IMR-90 (cell line): ENCODE measurements at regions not wholly inside any gene's neighbourhood (a gene's known extent, or its start where the extent isn't known, plus 50 kb on each side); places are given as distances from the start of the nearest gene placed in this dataset.

Experiments used
- ATAC-seq: fragments of 200-7000 bp; cut with Tn5 transposase; 2 replicates; pipeline ENCODE4 v1.9.1; 2020; ENCODE audit warnings: low read depth, mild to moderate bottlenecking, moderate library complexity
- BruUV-seq: library from RNA; stranded (reverse); fragments of 400-500 nt; replicated peaks from 2 replicates; lab custom pipeline; 2021; lab: Mats Ljungman, UMichigan
- CTCF ChIA-PET: fragments of 300-600 bp; formaldehyde crosslinking; extraction: SDS; loops from one replicate; lab custom pipeline; 2021; ENCODE audit warnings: antibody characterized with exemption; lab: Yijun Ruan, JAX
- POLR2A ChIA-PET: fragments of 300-600 bp; sonication (Branson Sonifier 250); formaldehyde crosslinking; loops from one replicate; lab custom pipeline; 2022; ENCODE audit warnings: antibody characterized with exemption; ENCODE audit not compliant: unreplicated experiment; lab: Charles Lee
- DNase-seq: peaks from one replicate; pipeline ENCODE4 v3.0.0; 2013
- H2AFZ ChIP-seq: replicated peaks from 2 replicates; pipeline ENCODE3; 2013; ENCODE audit warnings: low read length, mild to moderate bottlenecking; ENCODE audit not compliant: poor library complexity
- H2AK5ac ChIP-seq: 2 replicates; pipeline ENCODE4 v1.6.1; 2013; ENCODE audit warnings: low read depth, low read length, inconsistent platforms
- H2AK9ac ChIP-seq: replicated peaks from 2 replicates; pipeline ENCODE3; 2013; ENCODE audit warnings: mild to moderate bottlenecking, low read depth, low read length, moderate library complexity; ENCODE audit not compliant: poor library complexity
- H2BK120ac ChIP-seq: 2 replicates; pipeline ENCODE4 v1.6.1; 2013; ENCODE audit warnings: low read depth, low read length, inconsistent platforms
- H2BK15ac ChIP-seq: 3 replicates; pipeline ENCODE4 v1.6.1; 2013; ENCODE audit warnings: low read depth, low read length, inconsistent platforms
- H2BK20ac ChIP-seq: 2 replicates; pipeline ENCODE4 v1.6.1; 2013; ENCODE audit warnings: low read depth, mild to moderate bottlenecking, inconsistent platforms, low read length, moderate library complexity
- H2BK5ac ChIP-seq: 2 replicates; pipeline ENCODE4 v1.6.1; 2013; ENCODE audit warnings: mild to moderate bottlenecking, low read depth, low read length, inconsistent platforms; ENCODE audit not compliant: poor library complexity, severe bottlenecking
- H3K14ac ChIP-seq: replicated peaks from 2 replicates; pipeline ENCODE4 v1.6.1; 2013; ENCODE audit warnings: low read depth, low read length, inconsistent platforms
- H3K18ac ChIP-seq: 2 replicates; pipeline ENCODE4 v1.6.1; 2013; ENCODE audit warnings: low read depth, low read length, control low read depth
- H3K23ac ChIP-seq: 2 replicates; pipeline ENCODE4 v1.6.1; 2013; ENCODE audit warnings: low read depth, low read length, inconsistent platforms
- H3K27ac ChIP-seq: 2 replicates; pipeline ENCODE4 v1.5.1; 2013; ENCODE audit warnings: mild to moderate bottlenecking, control low read depth, low read length; ENCODE audit not compliant: insufficient read depth
- H3K27me3 ChIP-seq: 2 replicates; pipeline ENCODE4 v1.6.1; 2013; ENCODE audit warnings: low read length; ENCODE audit not compliant: control insufficient read depth, insufficient read depth
- H3K36me3 ChIP-seq: 2 replicates; pipeline ENCODE4 v1.6.1; 2013; ENCODE audit warnings: low read length, mixed read lengths; ENCODE audit not compliant: control insufficient read depth, insufficient read depth
- H3K4ac ChIP-seq: 2 replicates; pipeline ENCODE4 v1.6.1; 2013; ENCODE audit warnings: low read depth, low read length, inconsistent platforms
- H3K4me1 ChIP-seq: 2 replicates; pipeline ENCODE4 v1.6.1; 2013; ENCODE audit warnings: low read length, mixed read lengths; ENCODE audit not compliant: control insufficient read depth, insufficient read depth
- H3K4me2 ChIP-seq: 2 replicates; pipeline ENCODE4 v1.6.1; 2013; ENCODE audit warnings: low read depth, mild to moderate bottlenecking, control low read depth, low read length, moderate library complexity
- H3K4me3 ChIP-seq: 2 replicates; pipeline ENCODE4 v1.5.1; 2013; ENCODE audit warnings: low read depth, mild to moderate bottlenecking, control low read depth, low read length, moderate library complexity; ENCODE audit not compliant: insufficient read depth
- H3K56ac ChIP-seq: 2 replicates; pipeline ENCODE4 v1.6.1; 2013; ENCODE audit warnings: low read length, inconsistent platforms; ENCODE audit not compliant: insufficient read depth; ENCODE audit errors: extremely low read depth
- H3K79me1 ChIP-seq, 2 experiments: 2 replicates each; pipeline ENCODE4 v1.6.1; 2013; ENCODE audit warnings: low read length in 2 of 2, inconsistent platforms in 1 of 2, low read depth in 1 of 2
- H3K9ac ChIP-seq: 2 replicates; pipeline ENCODE4 v1.6.1; 2013; ENCODE audit warnings: low read depth, low read length, control low read depth
- H3K9me1 ChIP-seq: 2 replicates; pipeline ENCODE4 v1.6.1; 2013; ENCODE audit warnings: low read length, inconsistent platforms; ENCODE audit not compliant: insufficient read depth
- H3K9me3 ChIP-seq: 2 replicates; pipeline ENCODE4 v1.6.1; 2013; ENCODE audit warnings: low read length; ENCODE audit not compliant: control insufficient read depth, insufficient read depth
- H4K20me1 ChIP-seq: 2 replicates; pipeline ENCODE4 v1.6.1; 2013; ENCODE audit warnings: low read length, inconsistent platforms; ENCODE audit not compliant: insufficient read depth
- H4K5ac ChIP-seq: 2 replicates; pipeline ENCODE4 v1.6.1; 2013; ENCODE audit warnings: mild to moderate bottlenecking, low read depth, low read length, control low read depth
- H4K8ac ChIP-seq, 2 experiments: 2 replicates each; pipeline ENCODE4 v1.6.1; 2013; ENCODE audit warnings: low read depth in 2 of 2, low read length in 2 of 2, control low read depth in 1 of 2, inconsistent platforms in 1 of 2
- H4K91ac ChIP-seq: 2 replicates; pipeline ENCODE4 v1.6.1; 2013; ENCODE audit warnings: low read depth, low read length, inconsistent platforms; ENCODE audit not compliant: insufficient read depth
- BHLHE40 ChIP-seq: fragments of 150-350 bp; IDR thresholded peaks from 2 replicates; pipeline ENCODE4 v1.6.1; 2016; ENCODE audit warnings: mild to moderate bottlenecking, low read depth, low read length
- CEBPB ChIP-seq: IDR thresholded peaks from 2 replicates; pipeline ENCODE4 v1.6.1; 2012; ENCODE audit warnings: low read depth, low read length, improper control_type of control experiment
- CHD1 ChIP-seq: IDR thresholded peaks from 2 replicates; pipeline ENCODE4 v1.6.1; 2012; ENCODE audit warnings: low read depth, low read length, improper control_type of control experiment
- MAFK ChIP-seq: IDR thresholded peaks from 2 replicates; pipeline ENCODE4 v1.6.1; 2012; ENCODE audit warnings: low read depth, low read length, improper control_type of control experiment
- MAZ ChIP-seq: IDR thresholded peaks from 2 replicates; pipeline ENCODE4 v1.6.1; 2012; ENCODE audit warnings: low read depth, mild to moderate bottlenecking, low read length, improper control_type of control experiment, moderate library complexity, borderline replicate concordance
- MXI1 ChIP-seq: IDR thresholded peaks from 2 replicates; pipeline ENCODE4 v1.6.1; 2012; ENCODE audit warnings: low read depth, mild to moderate bottlenecking, low read length, moderate library complexity, borderline replicate concordance
- NFE2L2 ChIP-seq: fragments of 150-350 bp; IDR thresholded peaks from 2 replicates; pipeline ENCODE4 v1.6.1; 2016; ENCODE audit warnings: low read depth, mild to moderate bottlenecking, low read length
- POLR2A ChIP-seq: IDR thresholded peaks from 2 replicates; pipeline ENCODE4 v1.6.1; 2012; ENCODE audit warnings: mild to moderate bottlenecking, low read depth, low read length
- RFX5 ChIP-seq: IDR thresholded peaks from 2 replicates; pipeline ENCODE4 v1.8.0; 2012; ENCODE audit warnings: low read depth, mild to moderate bottlenecking, low read length, moderate library complexity
- SMC3 ChIP-seq: fragments of 150-350 bp; IDR thresholded peaks from 2 replicates; pipeline ENCODE4 v1.6.1; 2016; ENCODE audit warnings: low read depth, mild to moderate bottlenecking, antibody characterized with exemption, low read length, moderate library complexity
- WGBS, 2 experiments: methylation state at CpG; one replicate each; pipeline versions ENCODE4 v1.1.5 to v1.1.7; 2013; ENCODE audit warnings: missing lambda C conversion rate in 2 of 2; ENCODE audit not compliant: insufficient read length in 1 of 2; ENCODE audit errors: extremely low coverage in 2 of 2; 5-methylcytosine and 5-hydroxymethylcytosine counted together
- dilution Hi-C: fragments of 300-500 bp; cut with HindIII; formaldehyde crosslinking; loops from one replicate; pipeline ENCODE4 v1.14.3; 2018; ENCODE audit warnings: low sequenced_read_pairs; ENCODE audit not compliant: unreplicated experiment
- in situ Hi-C: fragments of 300-500 bp; cut with MboI; formaldehyde crosslinking; loops from 3 replicates; pipeline ENCODE4 v1.14.3; 2019; ENCODE audit warnings: low sequenced_read_pairs, inconsistent platforms, mixed read lengths
- intact Hi-C: fragments of 100-400 bp; cut with micrococcal nuclease; formaldehyde crosslinking; loops from 2 replicates; pipeline ENCODE4 v1.10.0; 2022
- TF ChIP-seq, protein P1 (sequence below): fragments of 150-350 bp; IDR thresholded peaks from 2 replicates; pipeline ENCODE4 v1.6.1; 2016; ENCODE audit warnings: low read depth, mild to moderate bottlenecking, low read length, moderate library complexity, borderline replicate concordance
- TF ChIP-seq, protein P2 (sequence below): conservative IDR thresholded peaks from 2 replicates; pipeline ENCODE4 v1.5.1; 2012; ENCODE audit warnings: mild to moderate bottlenecking, low read depth, low read length, improper control_type of control experiment

DNA sequence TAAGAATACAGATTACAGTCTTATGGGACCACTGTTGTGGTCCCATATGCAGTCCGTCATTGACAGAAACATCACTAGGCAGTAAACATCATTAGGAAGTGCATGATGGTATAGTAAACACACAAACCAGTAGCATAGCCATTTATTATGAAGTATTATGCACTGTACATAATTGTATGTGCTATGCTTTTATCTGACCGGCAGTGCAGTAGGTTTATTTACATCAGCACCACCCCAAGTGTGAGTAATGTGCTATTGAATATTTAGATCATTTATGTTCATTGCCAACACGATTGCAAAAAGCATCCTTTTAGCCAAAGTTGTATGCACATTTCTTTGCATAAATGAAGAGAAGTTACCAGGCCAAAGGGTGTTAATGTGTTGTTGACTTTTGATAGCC lies 531.6 kb upstream of the TBX3 start:
- TF ChIP-seq MAFK (no peak), CHD1 (no peak), NFE2L2 (no peak), SMC3 (no peak), RFX5 (no peak), CEBPB (no peak), POLR2A (no peak), MAZ (no peak), MXI1 (no peak), BHLHE40 (no peak)
- TF ChIP-seq, protein P1, sequence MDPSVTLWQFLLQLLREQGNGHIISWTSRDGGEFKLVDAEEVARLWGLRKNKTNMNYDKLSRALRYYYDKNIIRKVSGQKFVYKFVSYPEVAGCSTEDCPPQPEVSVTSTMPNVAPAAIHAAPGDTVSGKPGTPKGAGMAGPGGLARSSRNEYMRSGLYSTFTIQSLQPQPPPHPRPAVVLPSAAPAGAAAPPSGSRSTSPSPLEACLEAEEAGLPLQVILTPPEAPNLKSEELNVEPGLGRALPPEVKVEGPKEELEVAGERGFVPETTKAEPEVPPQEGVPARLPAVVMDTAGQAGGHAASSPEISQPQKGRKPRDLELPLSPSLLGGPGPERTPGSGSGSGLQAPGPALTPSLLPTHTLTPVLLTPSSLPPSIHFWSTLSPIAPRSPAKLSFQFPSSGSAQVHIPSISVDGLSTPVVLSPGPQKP: no peak
- TF ChIP-seq, protein P2, sequence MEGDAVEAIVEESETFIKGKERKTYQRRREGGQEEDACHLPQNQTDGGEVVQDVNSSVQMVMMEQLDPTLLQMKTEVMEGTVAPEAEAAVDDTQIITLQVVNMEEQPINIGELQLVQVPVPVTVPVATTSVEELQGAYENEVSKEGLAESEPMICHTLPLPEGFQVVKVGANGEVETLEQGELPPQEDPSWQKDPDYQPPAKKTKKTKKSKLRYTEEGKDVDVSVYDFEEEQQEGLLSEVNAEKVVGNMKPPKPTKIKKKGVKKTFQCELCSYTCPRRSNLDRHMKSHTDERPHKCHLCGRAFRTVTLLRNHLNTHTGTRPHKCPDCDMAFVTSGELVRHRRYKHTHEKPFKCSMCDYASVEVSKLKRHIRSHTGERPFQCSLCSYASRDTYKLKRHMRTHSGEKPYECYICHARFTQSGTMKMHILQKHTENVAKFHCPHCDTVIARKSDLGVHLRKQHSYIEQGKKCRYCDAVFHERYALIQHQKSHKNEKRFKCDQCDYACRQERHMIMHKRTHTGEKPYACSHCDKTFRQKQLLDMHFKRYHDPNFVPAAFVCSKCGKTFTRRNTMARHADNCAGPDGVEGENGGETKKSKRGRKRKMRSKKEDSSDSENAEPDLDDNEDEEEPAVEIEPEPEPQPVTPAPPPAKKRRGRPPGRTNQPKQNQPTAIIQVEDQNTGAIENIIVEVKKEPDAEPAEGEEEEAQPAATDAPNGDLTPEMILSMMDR: no peak
- no peak for DNase-seq
- no peak overlapping the region for H3K4ac ChIP-seq
- no peaks in the 10 kb centered on the region for H3K27me3 ChIP-seq
- no peak overlapping the region for H2BK20ac ChIP-seq
- no peak overlapping the region for H3K56ac ChIP-seq
- H3K9ac ChIP-seq: no peak overlapping the region
- no peak overlapping the region for H3K18ac ChIP-seq
- no peak overlapping the region for H3K27ac ChIP-seq
- in situ Hi-C loops (no loop called here), intact Hi-C loops (no loop called here), dilution Hi-C loops (no loop called here)
- H3K4me2 ChIP-seq: no peak overlapping the region
- H4K8ac ChIP-seq: no peak overlapping the region
- no peak overlapping the region for H2AFZ ChIP-seq
- H3K4me3 ChIP-seq: no peak overlapping the region
- H2BK120ac ChIP-seq: no peak overlapping the region
- no TSS peak for BruUV-seq
- no peaks in the 10 kb centered on the region for H3K79me1 ChIP-seq
- H3K23ac ChIP-seq: no peak overlapping the region
- H2BK5ac ChIP-seq: no peak overlapping the region
- H3K9me3 ChIP-seq: 0 out of 2 replicates have a peak, but pooled peaks cover 2% of the 10 kb centered on the region
- H3K14ac ChIP-seq: no peak overlapping the region
- no peak overlapping the region for H4K5ac ChIP-seq
- no peak overlapping the region for H2AK9ac ChIP-seq
- H3K36me3 ChIP-seq: no peaks in the 10 kb centered on the region
- ChIA-PET CTCF (no interaction called here), POLR2A (no interaction called here)
- H2BK15ac ChIP-seq: no peak overlapping the region
- no peak overlapping the region for H4K91ac ChIP-seq
- no peak for ATAC-seq
- H2AK5ac ChIP-seq: no peak overlapping the region
- peaks cover 2% of the 10 kb centered on the region; the same call in 1 of the 2 replicates for H3K4me1 ChIP-seq
- H3K9me1 ChIP-seq: no peaks in the 10 kb centered on the region
- no CpG with 5 or more reads among the region's 3 CpGs for WGBS, 2 experiments
- H4K20me1 ChIP-seq: no peaks in the 10 kb centered on the region
